GM19328 (cell line): ENCODE measurements at regions not wholly inside any gene's neighbourhood (a gene's known extent, or its start where the extent isn't known, plus 50 kb on each side); places are given as distances from the start of the nearest gene placed in this dataset.
"Not testable (repeated sequence)": the region's sequence is repeated elsewhere in the genome, so short reads cannot be mapped to it uniquely, and the experiment has no call there.

Experiments
- ATAC-seq: cut with Tn5 transposase; IDR thresholded peaks from one replicate; pipeline ENCODE4 v1.9.1; 2021; ENCODE audit warnings: mild to moderate bottlenecking, moderate library complexity; ENCODE audit not compliant: unreplicated experiment

GRCh38 chr5:124621279-124621678 is 125.2 kb downstream of the ZNF608 start:
- no peak for ATAC-seq

GRCh38 chr5:124620743-124621142 is 125.7 kb downstream of the ZNF608 start:
- ATAC-seq = no peak

- ATAC-seq = no peak
Measured at GRCh38 chr5:124619121-124619520, 127.3 kb downstream of the ZNF608 start.

DNA sequence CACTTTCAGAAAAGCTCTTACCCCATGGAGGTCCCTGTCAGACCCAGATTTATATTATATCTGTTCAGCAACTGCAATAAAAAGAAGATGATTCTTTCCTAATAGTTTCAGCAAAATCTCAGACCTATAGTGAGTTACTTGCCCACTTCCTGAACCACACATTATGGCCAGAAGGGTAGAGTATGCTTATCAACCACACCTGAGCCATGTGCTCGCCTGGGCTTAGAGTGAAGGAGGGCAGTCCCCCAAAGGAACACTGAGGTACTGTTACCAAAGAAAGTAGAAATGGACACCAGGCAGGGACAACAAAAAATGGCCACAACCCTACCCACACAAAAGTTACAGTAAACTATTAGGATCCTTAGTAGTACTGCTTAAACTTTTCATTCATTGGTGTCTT is 128.7 kb downstream of the ZNF608 start:
- ATAC-seq = no peak

GRCh38 chr5:124614836-124615385 is 131.5 kb downstream of the ZNF608 start:
- no peak for ATAC-seq

DNA sequence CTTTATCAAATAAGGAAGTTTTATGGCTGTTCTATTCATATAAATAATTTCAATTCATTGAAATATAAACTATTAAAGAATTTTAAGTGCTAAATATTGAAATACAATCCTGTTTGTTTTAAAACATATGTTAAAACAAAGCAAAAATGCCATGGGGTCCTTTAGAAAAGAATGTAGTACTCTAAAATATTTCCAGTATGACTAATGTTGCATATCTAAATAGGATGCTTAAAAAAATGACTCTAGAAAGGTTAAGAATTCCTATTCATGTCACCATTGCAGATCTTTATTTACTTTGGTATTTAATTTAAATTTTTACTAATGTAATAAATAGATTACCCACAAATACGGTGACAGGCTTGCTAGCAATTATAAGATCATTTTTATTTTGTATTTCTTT is 132.3 kb downstream of the ZNF608 start:
- ATAC-seq = no peak

GRCh38 chr5:124613273-124613953 is 133.0 kb downstream of the ZNF608 start:
- ATAC-seq = no peak

GRCh38 chr5:124612023-124612422 is 134.4 kb downstream of the ZNF608 start:
- no peak for ATAC-seq

- not testable (repeated sequence) for ATAC-seq
Measured at GRCh38 chr5:124611262-124611661, 135.2 kb downstream of the ZNF608 start.

GRCh38 chr5:124609685-124610084 is 136.8 kb downstream of the ZNF608 start:
- ATAC-seq = not testable (repeated sequence)

GRCh38 chr5:124606543-124606942 is 139.9 kb downstream of the ZNF608 start:
- ATAC-seq = no peak

GRCh38 chr5:124606093-124606492 is 140.3 kb downstream of the ZNF608 start:
- ATAC-seq = no peak

DNA sequence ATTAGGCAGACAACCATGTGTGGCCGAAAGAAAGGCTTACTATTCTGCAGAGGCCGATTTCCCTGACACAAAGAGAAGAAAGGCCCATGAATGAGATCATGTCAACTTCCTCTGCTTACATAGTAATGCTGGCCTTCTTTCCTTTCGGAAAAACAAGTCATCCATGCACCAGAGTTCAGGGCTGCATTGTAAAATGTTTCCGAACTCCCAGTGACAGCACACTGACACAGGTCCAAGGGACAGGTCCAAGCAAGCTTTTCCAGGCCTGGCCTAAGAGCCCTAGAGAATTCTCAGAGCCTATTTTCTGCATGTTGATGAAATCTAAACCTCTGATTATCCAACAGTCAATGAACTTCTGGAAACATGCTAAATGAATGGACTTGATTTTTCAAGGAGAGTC is 140.9 kb downstream of the ZNF608 start:
- ATAC-seq = no peak

DNA sequence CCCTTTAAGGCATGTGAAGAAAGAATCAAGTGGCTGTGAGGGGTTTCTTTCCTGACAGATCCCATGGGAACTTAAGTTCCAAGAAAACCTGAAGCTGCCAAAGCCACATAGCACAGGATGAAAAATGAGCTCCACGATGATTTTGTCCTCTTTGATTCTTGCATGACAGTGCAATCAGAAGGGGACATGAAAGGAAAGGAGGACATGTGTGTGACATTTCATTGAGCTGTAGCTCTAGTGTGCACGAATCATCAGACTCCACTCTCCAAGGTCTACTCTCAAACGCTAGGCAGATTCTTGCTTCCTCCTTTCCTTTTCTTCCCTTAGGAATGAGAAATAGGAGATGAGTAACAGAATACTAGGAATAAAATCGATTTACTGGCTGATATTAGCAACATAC is 142.0 kb downstream of the ZNF608 start:
- ATAC-seq = no peak

DNA sequence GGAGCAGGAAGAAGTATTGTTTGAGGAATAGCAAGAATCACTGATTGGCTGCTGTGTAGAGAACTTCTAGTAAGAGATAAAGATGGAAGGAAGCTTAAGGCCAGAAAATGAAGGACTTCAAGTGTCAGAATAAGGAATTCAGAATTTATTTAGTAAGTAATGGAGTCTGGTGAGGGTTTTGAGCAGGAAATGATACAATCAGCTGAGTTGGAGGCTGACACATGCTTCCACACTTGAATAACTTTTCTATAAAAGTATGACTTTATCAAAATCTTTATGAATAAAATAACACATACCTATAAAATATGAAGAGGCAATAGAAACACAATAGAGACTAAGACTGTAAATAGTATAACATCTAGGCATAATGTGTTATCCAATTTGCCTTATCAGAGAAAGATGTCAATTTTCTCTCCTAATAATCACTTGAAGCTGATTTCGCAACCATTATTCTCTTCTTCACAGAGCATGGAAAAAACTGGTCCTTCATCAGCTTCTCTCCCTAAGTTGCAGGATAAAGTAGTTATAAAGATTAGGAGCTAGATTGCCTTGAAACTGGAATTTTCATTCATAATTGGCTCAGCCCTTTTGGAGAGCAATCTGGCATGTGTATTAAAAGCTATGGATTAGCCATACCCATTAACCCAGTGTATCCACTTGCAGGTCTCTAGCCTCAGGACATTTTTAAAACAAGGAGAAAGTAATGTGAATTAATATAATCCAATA is 143.4 kb downstream of the ZNF608 start:
- ATAC-seq = no peak

- ATAC-seq = no peak
Measured at GRCh38 chr5:124599028-124599973, 147.1 kb downstream of the ZNF608 start.

- ATAC-seq = no peak
Measured at GRCh38 chr5:124596595-124597421, 149.6 kb downstream of the ZNF608 start.

DNA sequence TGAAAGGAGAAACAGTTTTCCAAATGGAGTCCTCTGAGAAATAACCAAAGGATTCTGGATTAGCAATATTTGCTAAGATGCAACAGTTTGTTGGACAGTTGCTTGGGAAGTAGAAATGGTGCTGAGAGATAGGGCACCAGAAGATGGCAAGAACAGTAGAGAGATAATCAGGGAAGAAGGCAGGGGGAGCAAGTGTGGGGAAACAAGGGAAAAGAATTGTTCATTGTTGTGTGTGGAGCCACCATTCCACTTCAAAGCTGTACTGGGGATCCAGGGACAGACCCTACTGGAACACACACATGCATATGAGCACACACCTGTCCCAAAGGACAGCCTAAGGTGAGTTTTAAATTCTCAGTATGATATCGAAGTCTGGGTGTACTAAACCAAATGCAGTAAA is 152.5 kb downstream of the ZNF608 start:
- no peak for ATAC-seq

DNA sequence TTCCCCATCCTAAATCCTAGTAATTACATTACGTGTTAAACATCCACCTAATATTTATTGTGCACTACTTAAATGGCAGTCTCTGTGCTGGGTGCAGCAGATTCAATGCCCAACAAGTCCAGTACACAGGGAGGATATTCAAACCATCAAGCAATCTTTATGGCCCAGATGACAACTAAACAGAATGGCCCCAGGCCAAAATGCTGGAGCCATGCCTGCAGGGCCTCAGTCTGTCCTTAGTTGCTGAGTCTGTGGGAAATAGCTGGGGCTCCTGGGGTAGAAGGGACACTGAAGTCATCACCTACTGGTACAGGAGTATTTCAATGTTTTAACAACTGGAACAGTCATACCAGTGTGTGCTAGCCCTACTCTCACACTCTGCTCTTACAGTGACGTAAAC is 153.5 kb downstream of the ZNF608 start:
- ATAC-seq = no peak

DNA sequence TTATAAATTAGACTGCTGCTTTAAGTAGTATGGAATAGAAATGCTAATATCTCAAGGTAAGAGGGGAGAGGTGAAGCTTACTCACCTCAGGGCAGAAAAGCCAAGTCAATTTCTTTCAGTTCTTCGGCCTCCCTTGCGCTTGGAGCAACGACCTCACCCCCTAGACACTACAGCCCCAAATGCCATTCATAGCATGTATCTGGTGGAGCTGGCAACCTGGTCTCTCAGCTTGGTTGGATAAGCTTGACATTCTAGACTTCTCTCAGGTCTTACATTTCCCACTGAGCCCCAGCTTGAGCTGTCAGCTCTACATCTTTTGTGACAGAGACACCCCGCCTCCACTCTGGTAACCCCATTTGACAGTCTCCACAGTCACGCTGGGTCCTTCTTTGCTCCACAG is 154.9 kb downstream of the ZNF608 start:
- ATAC-seq = no peak
